Parathyroid adenoma (tissue), 2 donors: ENCODE measurements at regions not wholly inside any gene's neighbourhood (a gene's known extent, or its start where the extent isn't known, plus 50 kb on each side); places are given as distances from the start of the nearest gene placed in this dataset.

Experiments used
- H2AFZ ChIP-seq: fragments of 300-600 bp; sonication (generic); one replicate; pipeline ENCODE4 v1.7.0; 2017; ENCODE audit warnings: antibody characterized with exemption, mild to moderate bottlenecking
- H3K27ac ChIP-seq: fragments of 300-600 bp; sonication (generic); one replicate; pipeline ENCODE4 v1.7.0; 2017
- H3K27me3 ChIP-seq: fragments of 300-600 bp; sonication (generic); one replicate; pipeline ENCODE4 v1.7.0; 2017; ENCODE audit warnings: low read length; ENCODE audit not compliant: control insufficient read depth, insufficient read depth
- H3K36me3 ChIP-seq: fragments of 300-600 bp; sonication (generic); one replicate; pipeline ENCODE4 v1.7.0; 2017; ENCODE audit warnings: low read length; ENCODE audit not compliant: control insufficient read depth, insufficient read depth
- H3K4me1 ChIP-seq: fragments of 300-600 bp; sonication (generic); one replicate; pipeline ENCODE4 v1.7.0; 2017; ENCODE audit warnings: control low read depth
- H3K4me2 ChIP-seq: fragments of 300-600 bp; sonication (generic); one replicate; pipeline ENCODE4 v1.7.0; 2017; ENCODE audit warnings: low read length
- H3K4me3 ChIP-seq: fragments of 300-600 bp; sonication (generic); one replicate; pipeline ENCODE4 v1.7.0; 2017; ENCODE audit warnings: low read depth, low read length
- H3K79me2 ChIP-seq: fragments of 300-600 bp; sonication (generic); one replicate; pipeline ENCODE4 v1.7.0; 2017; ENCODE audit warnings: control low read depth
- H3K9ac ChIP-seq: fragments of 300-600 bp; sonication (generic); one replicate; pipeline ENCODE4 v1.7.0; 2017; ENCODE audit warnings: mild to moderate bottlenecking
- H3K9me3 ChIP-seq: fragments of 300-600 bp; sonication (generic); one replicate; pipeline ENCODE4 v1.7.0; 2017; ENCODE audit warnings: low read length; ENCODE audit not compliant: control insufficient read depth
- TF ChIP-seq, protein P1 (sequence below): fragments of 300-600 bp; sonication (generic); IDR thresholded peaks from one replicate; pipeline ENCODE4 v1.7.0; 2017; ENCODE audit warnings: antibody characterized with exemption, mild to moderate bottlenecking
- donor health status: primary hyperparathyroidism.

DNA sequence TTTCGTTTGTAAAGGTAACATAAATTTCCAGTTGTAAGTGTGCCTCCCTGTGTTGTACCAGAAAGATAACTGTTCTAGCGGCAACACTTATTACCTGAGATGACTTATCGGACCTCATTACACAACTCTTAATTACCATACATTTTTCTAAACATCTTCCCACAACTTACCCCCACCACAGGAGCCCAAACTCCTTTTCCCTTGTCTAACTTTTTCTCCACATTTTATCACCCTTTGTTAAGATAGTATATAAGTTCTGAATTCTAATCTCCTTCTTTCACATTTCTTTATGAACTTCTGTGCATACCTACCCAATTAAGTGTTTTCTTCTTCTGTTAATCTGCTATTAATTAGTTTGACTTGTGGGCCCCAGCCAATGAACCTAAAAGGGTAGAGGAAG lies 143.7 kb upstream of the CAMK1G start:
- no peaks in the 10 kb centered on the region for H3K36me3 ChIP-seq
- H3K27ac ChIP-seq, result no peak overlapping the region
- TF ChIP-seq, protein P1, sequence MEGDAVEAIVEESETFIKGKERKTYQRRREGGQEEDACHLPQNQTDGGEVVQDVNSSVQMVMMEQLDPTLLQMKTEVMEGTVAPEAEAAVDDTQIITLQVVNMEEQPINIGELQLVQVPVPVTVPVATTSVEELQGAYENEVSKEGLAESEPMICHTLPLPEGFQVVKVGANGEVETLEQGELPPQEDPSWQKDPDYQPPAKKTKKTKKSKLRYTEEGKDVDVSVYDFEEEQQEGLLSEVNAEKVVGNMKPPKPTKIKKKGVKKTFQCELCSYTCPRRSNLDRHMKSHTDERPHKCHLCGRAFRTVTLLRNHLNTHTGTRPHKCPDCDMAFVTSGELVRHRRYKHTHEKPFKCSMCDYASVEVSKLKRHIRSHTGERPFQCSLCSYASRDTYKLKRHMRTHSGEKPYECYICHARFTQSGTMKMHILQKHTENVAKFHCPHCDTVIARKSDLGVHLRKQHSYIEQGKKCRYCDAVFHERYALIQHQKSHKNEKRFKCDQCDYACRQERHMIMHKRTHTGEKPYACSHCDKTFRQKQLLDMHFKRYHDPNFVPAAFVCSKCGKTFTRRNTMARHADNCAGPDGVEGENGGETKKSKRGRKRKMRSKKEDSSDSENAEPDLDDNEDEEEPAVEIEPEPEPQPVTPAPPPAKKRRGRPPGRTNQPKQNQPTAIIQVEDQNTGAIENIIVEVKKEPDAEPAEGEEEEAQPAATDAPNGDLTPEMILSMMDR, result no peak
- H3K4me1 ChIP-seq, result no peaks in the 10 kb centered on the region
- no peaks in the 10 kb centered on the region for H3K9me3 ChIP-seq
- no peaks in the 10 kb centered on the region for H3K79me2 ChIP-seq
- no peak overlapping the region for H3K4me2 ChIP-seq
- H3K27me3 ChIP-seq, result no peaks in the 10 kb centered on the region
- no peak overlapping the region for H3K9ac ChIP-seq
- H2AFZ ChIP-seq, result no peak overlapping the region
- no peak overlapping the region for H3K4me3 ChIP-seq

DNA sequence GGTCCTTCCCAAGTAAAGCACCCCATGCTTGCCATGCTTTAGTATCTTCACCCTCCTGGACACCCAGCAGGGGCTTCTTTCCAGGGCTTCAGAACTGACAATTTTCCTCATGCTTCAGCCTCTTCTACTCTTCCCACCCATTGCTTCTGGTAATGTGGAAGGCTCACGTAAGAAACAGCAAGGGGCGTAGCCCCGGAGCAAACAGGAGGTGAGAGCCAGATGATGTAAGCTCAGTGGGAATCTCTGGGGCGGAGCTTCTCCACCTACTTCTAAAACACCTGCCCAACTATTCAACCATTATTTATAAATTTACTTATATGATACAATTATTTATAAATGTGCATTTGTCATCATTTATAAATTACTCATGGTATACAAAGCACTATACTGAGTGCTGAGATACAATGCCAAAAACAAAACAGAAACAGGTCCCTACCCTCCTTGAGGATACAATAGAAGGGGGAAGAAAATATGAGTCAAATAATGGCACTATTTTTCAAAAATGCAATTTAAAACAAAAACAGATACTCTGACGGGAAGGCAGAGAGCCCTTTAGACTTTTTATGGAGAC lies 140.1 kb upstream of the CAMK1G start:
- H3K9me3 ChIP-seq, result no peaks in the 10 kb centered on the region

DNA sequence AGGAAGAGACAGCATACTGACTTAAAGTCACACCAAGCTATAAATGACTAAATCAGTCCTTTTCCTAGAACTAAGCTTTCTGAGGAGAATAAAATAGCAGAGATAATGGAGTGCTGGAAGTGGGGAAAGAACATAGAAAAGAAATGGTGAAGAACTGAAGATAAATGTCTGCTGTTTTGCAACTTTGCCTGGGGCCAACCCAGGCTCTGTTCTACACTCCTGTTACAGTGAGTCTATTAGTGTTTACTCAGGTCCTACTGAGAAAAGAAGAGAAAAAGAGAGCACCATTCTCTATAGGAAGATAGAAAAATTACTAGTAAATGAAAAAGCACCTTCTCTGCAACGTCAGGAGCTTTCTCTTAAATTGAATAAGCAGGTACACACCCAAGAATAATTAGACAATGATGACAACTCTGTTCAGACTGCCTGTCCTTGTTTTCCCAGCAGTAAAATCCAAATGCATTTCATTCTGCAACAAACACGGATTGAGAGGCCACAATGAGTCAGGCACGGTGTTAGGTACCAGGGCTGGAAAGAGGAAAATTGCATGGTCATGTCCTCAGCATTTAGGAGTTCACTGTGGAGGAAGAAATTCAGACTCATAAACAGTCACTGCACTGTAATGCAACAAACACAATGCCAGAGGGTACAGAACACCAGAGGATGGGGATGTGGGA lies 139.4 kb upstream of the CAMK1G start:
- H3K36me3 ChIP-seq, result no peaks in the 10 kb centered on the region
- no peak overlapping the region for H3K27ac ChIP-seq
- no peaks in the 10 kb centered on the region for H3K79me2 ChIP-seq
- H3K4me1 ChIP-seq, result no peaks in the 10 kb centered on the region
- H3K4me3 ChIP-seq, result no peak overlapping the region
- TF ChIP-seq, protein P1, result no peak
- no peak overlapping the region for H2AFZ ChIP-seq
- H3K9me3 ChIP-seq, result no peaks in the 10 kb centered on the region
- H3K27me3 ChIP-seq, result no peaks in the 10 kb centered on the region
- H3K9ac ChIP-seq, result no peak overlapping the region
- no peak overlapping the region for H3K4me2 ChIP-seq

More for the DNA sequence above, 140.1 kb upstream of the CAMK1G start:
- Histone ChIP-seq H3K4me1 (no peaks in the 10 kb centered on the region), H3K27me3 (no peaks in the 10 kb centered on the region), H3K4me2 (no peak overlapping the region), H3K79me2 (no peaks in the 10 kb centered on the region), H2AFZ (no peak overlapping the region), H3K27ac (no peak overlapping the region), H3K4me3 (no peak overlapping the region), H3K9ac (no peak overlapping the region), H3K36me3 (no peaks in the 10 kb centered on the region)
- TF ChIP-seq, protein P1, result no peak

DNA sequence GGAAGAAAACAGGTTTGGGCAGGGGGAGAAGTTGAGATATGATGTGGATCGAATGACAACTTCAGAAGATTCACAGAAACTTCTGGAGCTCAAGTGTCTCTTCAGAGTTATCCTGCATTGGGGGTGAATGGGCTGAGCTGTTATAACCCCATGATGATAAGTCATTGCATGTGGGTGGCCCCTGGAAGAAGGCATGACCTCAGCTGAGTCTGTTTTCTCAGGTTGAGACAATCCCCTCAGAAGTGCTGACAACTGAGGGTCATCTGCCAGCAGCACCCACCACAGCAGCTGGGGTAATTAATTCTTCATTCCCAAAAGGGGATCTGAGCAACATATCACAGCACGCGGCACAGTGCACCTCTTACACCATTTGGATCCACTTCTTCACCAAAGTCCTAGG lies 138.6 kb upstream of the CAMK1G start:
- Histone ChIP-seq H3K4me3 (no peak overlapping the region), H3K79me2 (no peaks in the 10 kb centered on the region), H3K4me2 (no peak overlapping the region), H3K9me3 (no peaks in the 10 kb centered on the region), H3K9ac (no peak overlapping the region), H3K4me1 (no peaks in the 10 kb centered on the region), H2AFZ (no peak overlapping the region), H3K36me3 (no peaks in the 10 kb centered on the region), H3K27ac (no peak overlapping the region), H3K27me3 (no peaks in the 10 kb centered on the region)
- TF ChIP-seq, protein P1, result no peak

DNA sequence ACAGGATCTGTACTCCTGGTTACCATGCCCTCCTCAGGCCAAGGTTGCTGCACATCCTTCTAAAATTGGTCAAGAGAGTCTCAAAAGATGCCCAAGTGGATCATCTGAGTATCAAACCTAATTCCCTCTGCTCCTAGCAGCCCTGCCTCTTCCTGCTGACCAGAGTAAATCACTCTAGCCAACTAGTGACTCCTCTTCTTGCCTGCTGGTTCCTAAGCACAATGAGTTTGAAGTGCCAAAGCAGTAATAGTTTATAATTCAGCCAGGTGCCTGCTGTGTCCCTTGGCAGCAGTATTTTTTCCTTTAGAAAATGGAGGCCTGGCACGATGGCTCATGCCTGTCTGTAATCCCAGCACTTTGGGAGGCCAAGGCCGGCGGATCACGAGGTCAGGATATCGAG lies 137.9 kb upstream of the CAMK1G start:
- H3K9me3 ChIP-seq, result no peaks in the 10 kb centered on the region
- H3K36me3 ChIP-seq, result no peaks in the 10 kb centered on the region
- no peaks in the 10 kb centered on the region for H3K27me3 ChIP-seq
- no peak overlapping the region for H3K4me3 ChIP-seq
- H3K4me2 ChIP-seq, result no peak overlapping the region
- TF ChIP-seq, protein P1, result no peak
- no peaks in the 10 kb centered on the region for H3K79me2 ChIP-seq
- H3K4me1 ChIP-seq, result no peaks in the 10 kb centered on the region
- no peak overlapping the region for H2AFZ ChIP-seq
- no peak overlapping the region for H3K27ac ChIP-seq
- H3K9ac ChIP-seq, result no peak overlapping the region
